ENCODE measurements at regions not wholly inside any gene's neighbourhood (a gene's known extent, or its start where the extent isn't known, plus 50 kb on each side); places are given as distances from the start of the nearest gene placed in this dataset.
"Not testable (repeated sequence)": the region's sequence is repeated elsewhere in the genome, so short reads cannot be mapped to it uniquely, and the experiment has no call there.

GRCh38 chr1:186775881-186776560 is 52.7 kb upstream of the PLA2G4A start:
- H3K27ac Mint-ChIP-seq, result no peak overlapping the region
- H3K36me3 Mint-ChIP-seq, result no peaks in the 10 kb centered on the region
- H3K9me3 Mint-ChIP-seq, result no peaks in the 10 kb centered on the region
- ATAC-seq (no peak), DNase-seq (ENCODE audit: low spot score in 2 of 2) (no peak)

- DNase-seq (ENCODE audit: low spot score in 2 of 2) (no peak), ATAC-seq (no peak)
- Mint-ChIP-seq H3K9me3 (no peaks in the 10 kb centered on the region), H3K27ac (no peak overlapping the region), H3K36me3 (no peaks in the 10 kb centered on the region)
These were observed 53.7 kb upstream of the PLA2G4A start for GRCh38 chr1:186775036-186775435.

- ATAC-seq (no peak), DNase-seq (ENCODE audit: low spot score in 2 of 2) (no peak)
- Mint-ChIP-seq H3K36me3 (no peaks in the 10 kb centered on the region), H3K27ac (no peak overlapping the region), H3K9me3 (no peaks in the 10 kb centered on the region)
These were observed 56.5 kb upstream of the PLA2G4A start for GRCh38 chr1:186772228-186772627.

GRCh38 chr1:186770421-186770820 is 58.3 kb upstream of the PLA2G4A start:
- Mint-ChIP-seq H3K9me3 (no peaks in the 10 kb centered on the region), H3K27ac (no peak overlapping the region), H3K36me3 (no peaks in the 10 kb centered on the region)
- DNase-seq (ENCODE audit: low spot score in 2 of 2) (no peak), ATAC-seq (no peak)

- DNase-seq (ENCODE audit: low spot score in 2 of 2) (no peak), ATAC-seq (no peak)
- Mint-ChIP-seq H3K9me3 (no peaks in the 10 kb centered on the region), H3K27ac (no peak overlapping the region), H3K36me3 (no peaks in the 10 kb centered on the region)
These were observed 59.8 kb upstream of the PLA2G4A start for GRCh38 chr1:186768906-186769305.

- ATAC-seq (no peak), DNase-seq (ENCODE audit: low spot score in 2 of 2) (no peak)
- Mint-ChIP-seq H3K27ac (no peak overlapping the region), H3K9me3 (no peaks in the 10 kb centered on the region), H3K36me3 (no peaks in the 10 kb centered on the region)
These were observed 63.3 kb upstream of the PLA2G4A start for GRCh38 chr1:186765446-186765845.

- peak in 1 of 2 donors; percentile 81 for ATAC-seq
These were observed 65.6 kb upstream of the PLA2G4A start for GRCh38 chr1:186763107-186763506.

GRCh38 chr1:186762653-186763052 is 66.1 kb upstream of the PLA2G4A start:
- no peak overlapping the region for H3K27ac Mint-ChIP-seq
- no peak for ATAC-seq

More at GRCh38 chr1:186763107-186763506, 65.6 kb upstream of the PLA2G4A start:
- Mint-ChIP-seq H3K9me3 (no peaks in the 10 kb centered on the region), H3K36me3 (no peaks in the 10 kb centered on the region), H3K27ac (no peak overlapping the region)
- no peak for DNase-seq (ENCODE audit: low spot score in 2 of 2)

GRCh38 chr1:186761358-186761757 is 67.4 kb upstream of the PLA2G4A start:
- ATAC-seq, result no peak
- H3K9me3 Mint-ChIP-seq, result no peaks in the 10 kb centered on the region
- no peaks in the 10 kb centered on the region for H3K36me3 Mint-ChIP-seq
- no peak for DNase-seq (ENCODE audit: low spot score in 2 of 2)
- no peak overlapping the region for H3K27ac Mint-ChIP-seq

More at GRCh38 chr1:186762653-186763052, 66.1 kb upstream of the PLA2G4A start:
- Mint-ChIP-seq H3K9me3 (no peaks in the 10 kb centered on the region), H3K36me3 (no peaks in the 10 kb centered on the region)
- DNase-seq (ENCODE audit: low spot score in 2 of 2), result no peak

- Mint-ChIP-seq H3K27ac (no peak overlapping the region), H3K9me3 (no peaks in the 10 kb centered on the region), H3K36me3 (no peaks in the 10 kb centered on the region)
- DNase-seq (ENCODE audit: low spot score in 2 of 2) (no peak), ATAC-seq (no peak)
These were observed 68.3 kb upstream of the PLA2G4A start for GRCh38 chr1:186760446-186760845.

GRCh38 chr1:186758896-186759606 is 69.7 kb upstream of the PLA2G4A start:
- not testable (repeated sequence) for ATAC-seq; H3K36me3 Mint-ChIP-seq; H3K9me3 Mint-ChIP-seq; H3K27ac Mint-ChIP-seq; DNase-seq (ENCODE audit: low spot score in 2 of 2)

GRCh38 chr1:186757851-186758250 is 70.9 kb upstream of the PLA2G4A start:
- no peak overlapping the region for H3K27ac Mint-ChIP-seq
- DNase-seq (ENCODE audit: low spot score in 2 of 2) (no peak), ATAC-seq (no peak)
- no peaks in the 10 kb centered on the region for H3K36me3 Mint-ChIP-seq
- no peaks in the 10 kb centered on the region for H3K9me3 Mint-ChIP-seq

- Mint-ChIP-seq H3K36me3 (no peaks in the 10 kb centered on the region), H3K9me3 (no peaks in the 10 kb centered on the region), H3K27ac (no peak overlapping the region)
- ATAC-seq, result no peak
- DNase-seq (ENCODE audit: low spot score in 2 of 2), result no peak
These were observed 74.1 kb upstream of the PLA2G4A start for GRCh38 chr1:186754542-186755145.

GRCh38 chr1:186753241-186753640 is 73.0 kb upstream of the PTGS2 start:
- DNase-seq (ENCODE audit: low spot score in 2 of 2), result no peak
- Mint-ChIP-seq H3K27ac (no peak overlapping the region), H3K9me3 (no peaks in the 10 kb centered on the region), H3K36me3 (peaks cover 0 to 3% of the 10 kb centered on the region in 2 donors)
- ATAC-seq, result no peak

GRCh38 chr1:186750257-186750656 is 70.0 kb upstream of the PTGS2 start:
- ATAC-seq (no peak), DNase-seq (ENCODE audit: low spot score in 2 of 2) (no peak)
- Mint-ChIP-seq H3K9me3 (peaks cover 5% of the 10 kb centered on the region in 2 donors), H3K36me3 (peaks cover 0 to 11% of the 10 kb centered on the region in 2 donors), H3K27ac (no peak overlapping the region)

GRCh38 chr1:186749820-186750219 is 69.6 kb upstream of the PTGS2 start:
- H3K27ac Mint-ChIP-seq, result no peak overlapping the region
- H3K36me3 Mint-ChIP-seq, result peaks cover 0 to 11% of the 10 kb centered on the region in 2 donors
- ATAC-seq (no peak), DNase-seq (ENCODE audit: low spot score in 2 of 2) (no peak)
- peaks cover 5% of the 10 kb centered on the region in 2 donors for H3K9me3 Mint-ChIP-seq

GRCh38 chr1:186747661-186748060 is 67.4 kb upstream of the PTGS2 start:
- no peak for DNase-seq (ENCODE audit: low spot score in 2 of 2)
- H3K27ac Mint-ChIP-seq, result no peak overlapping the region
- no peak for ATAC-seq
- peaks cover 0 to 11% of the 10 kb centered on the region in 2 donors for H3K36me3 Mint-ChIP-seq
- H3K9me3 Mint-ChIP-seq, result peaks cover 5% of the 10 kb centered on the region in 2 donors
